OCI-LY7 (cell line): ENCODE measurements at regions not wholly inside any gene's neighbourhood (a gene's known extent, or its start where the extent isn't known, plus 50 kb on each side); places are given as distances from the start of the nearest gene placed in this dataset.
A peak's percentile ranks its signal among the peaks of the same experiment; 100 is the strongest.

Source experiments
- BruUV-seq: library from RNA; stranded (reverse); fragments of 400-500 nt; replicated peaks from 2 replicates; lab custom pipeline; 2021; lab: Mats Ljungman, UMichigan
- CTCF ChIA-PET: fragments of 300-600 bp; sonication (Branson Sonifier 250); formaldehyde crosslinking; loops from one replicate; lab custom pipeline; 2022; ENCODE audit warnings: antibody characterized with exemption; ENCODE audit not compliant: unreplicated experiment; lab: Charles Lee
- POLR2A ChIA-PET: fragments of 300-600 bp; sonication (Branson Sonifier 250); formaldehyde crosslinking; loops from one replicate; lab custom pipeline; 2022; ENCODE audit warnings: antibody characterized with exemption; lab: Charles Lee
- DNase-seq: peaks from one replicate; pipeline ENCODE4 v3.0.0-alpha.2; 2015; ENCODE audit warnings: low spot score
- H2AFZ ChIP-seq: fragments of 200-600 bp; sonication (generic), shearing (Covaris generic); 2 replicates; pipeline ENCODE4 v1.6.1; 2014; ENCODE audit warnings: mild to moderate bottlenecking, antibody characterized with exemption, low read length, moderate library complexity
- H3K27ac ChIP-seq: fragments of 200-600 bp; sonication (generic); 2 replicates; pipeline ENCODE4 v1.5.1; 2014; ENCODE audit warnings: mixed run types, low read depth, mild to moderate bottlenecking, moderate library complexity, low read length, inconsistent platforms; ENCODE audit not compliant: poor library complexity, severe bottlenecking
- H3K36me3 ChIP-seq: fragments of 200-600 bp; sonication (generic); 2 replicates; pipeline ENCODE4 v1.6.1; 2014; ENCODE audit warnings: mild to moderate bottlenecking, antibody characterized with exemption, low read length, moderate library complexity, mixed read lengths; ENCODE audit not compliant: insufficient read depth
- H3K4me1 ChIP-seq: fragments of 200-600 bp; sonication (generic); 2 replicates; pipeline ENCODE4 v1.5.1; 2014; ENCODE audit warnings: mild to moderate bottlenecking, low read length; ENCODE audit not compliant: insufficient read depth, poor library complexity, severe bottlenecking
- H3K4me2 ChIP-seq: fragments of 200-600 bp; sonication (generic); 2 replicates; pipeline ENCODE4 v1.6.1; 2014; ENCODE audit warnings: mild to moderate bottlenecking, low read length
- H3K4me3 ChIP-seq: fragments of 200-600 bp; sonication (generic); 2 replicates; pipeline ENCODE4 v1.5.1; 2014; ENCODE audit warnings: mild to moderate bottlenecking, low read depth, low read length; ENCODE audit not compliant: poor library complexity, severe bottlenecking
- H3K79me2 ChIP-seq: fragments of 200-600 bp; sonication (generic); 2 replicates; pipeline ENCODE4 v1.6.1; 2016; ENCODE audit warnings: low read depth, mild to moderate bottlenecking, low read length, moderate library complexity, mixed read lengths; ENCODE audit not compliant: insufficient read depth
- H3K9me2 ChIP-seq: fragments of 200-600 bp; sonication (generic); 2 replicates; pipeline ENCODE4 v1.6.1; 2016; ENCODE audit warnings: mild to moderate bottlenecking, low read length, mixed read lengths; ENCODE audit not compliant: insufficient read depth
- H3K9me3 ChIP-seq: fragments of 200-600 bp; sonication (generic); 2 replicates; pipeline ENCODE4 v1.6.1; 2014; ENCODE audit warnings: mild to moderate bottlenecking, mixed run types, low read length, mixed read lengths
- H4K20me1 ChIP-seq: fragments of 200-600 bp; sonication (generic); 2 replicates; pipeline ENCODE4 v1.6.1; 2014; ENCODE audit warnings: mild to moderate bottlenecking, antibody characterized with exemption, low read length, moderate library complexity, mixed read lengths; ENCODE audit not compliant: insufficient read depth
- CTCF ChIP-seq: fragments of 200-600 bp; sonication (generic); conservative IDR thresholded peaks from 2 replicates; pipeline ENCODE4 v1.5.1; 2014; ENCODE audit warnings: mild to moderate bottlenecking, antibody characterized with exemption, low read length, moderate library complexity, mixed read lengths
- EZH2phosphoT487 ChIP-seq: fragments of 200-600 bp; sonication (generic); IDR thresholded peaks from 2 replicates; pipeline ENCODE4 v1.6.1; 2018; ENCODE audit warnings: low read depth, borderline replicate concordance, mild to moderate bottlenecking, mixed run types, antibody characterized with exemption, low read length, moderate library complexity, mixed read lengths
- intact Hi-C: fragments of 100-400 bp; cut with micrococcal nuclease; formaldehyde crosslinking; loops from one replicate; pipeline ENCODE4 v1.10.0; 2022; ENCODE audit not compliant: unreplicated experiment

GRCh38 chr14:45664668-45665356, 411.8 kb upstream of the MIS18BP1 start:
- Histone ChIP-seq H3K4me3 (no peak overlapping the region), H3K9me3 (no peaks in the 10 kb centered on the region), H3K79me2 (no peaks in the 10 kb centered on the region), H3K27ac (no peak overlapping the region), H3K36me3 (no peaks in the 10 kb centered on the region), H3K9me2 (no peaks in the 10 kb centered on the region), H3K4me1 (no peaks in the 10 kb centered on the region), H3K4me2 (no peak overlapping the region), H4K20me1 (no peaks in the 10 kb centered on the region), H2AFZ (no peak overlapping the region)
- BruUV-seq = no TSS peak
- intact Hi-C loops = no loop called here
- CTCF ChIA-PET = no interaction called here
- peak; percentile 3 for DNase-seq
- POLR2A ChIA-PET = no interaction called here
- TF ChIP-seq EZH2phosphoT487 = no peak
- TF ChIP-seq CTCF = peak; percentile 61

GRCh38 chr14:45658917-45659299, 405.9 kb upstream of the MIS18BP1 start:
- no TSS peak for BruUV-seq
- no peak overlapping the region for H3K27ac ChIP-seq
- CTCF ChIA-PET = no interaction called here
- H3K9me2 ChIP-seq = no peaks in the 10 kb centered on the region
- TF ChIP-seq CTCF = no peak
- TF ChIP-seq EZH2phosphoT487 = no peak
- H3K4me1 ChIP-seq = no peaks in the 10 kb centered on the region
- H3K4me3 ChIP-seq = no peak overlapping the region
- intact Hi-C loops = no loop called here
- H3K36me3 ChIP-seq = no peaks in the 10 kb centered on the region
- H2AFZ ChIP-seq = no peak overlapping the region
- no peak overlapping the region for H3K4me2 ChIP-seq
- POLR2A ChIA-PET = interaction anchor here (1.2 kb wide), 1 partner anchor 10 kb away, joined by 3 read pairs; no protein-coding TSS in a partner anchor
- H3K9me3 ChIP-seq = no peaks in the 10 kb centered on the region
- DNase-seq = no peak
- H4K20me1 ChIP-seq = no peaks in the 10 kb centered on the region
- H3K79me2 ChIP-seq = no peaks in the 10 kb centered on the region

- Histone ChIP-seq H3K36me3 (no peaks in the 10 kb centered on the region), H2AFZ (no peak overlapping the region), H3K4me3 (no peak overlapping the region), H3K9me2 (no peaks in the 10 kb centered on the region), H3K27ac (no peak overlapping the region), H3K4me2 (no peak overlapping the region), H4K20me1 (no peaks in the 10 kb centered on the region), H3K79me2 (no peaks in the 10 kb centered on the region), H3K9me3 (no peaks in the 10 kb centered on the region), H3K4me1 (no peaks in the 10 kb centered on the region)
- TF ChIP-seq CTCF (no peak), EZH2phosphoT487 (no peak)
- ChIA-PET CTCF (no interaction called here), POLR2A (no interaction called here)
- no TSS peak for BruUV-seq
- DNase-seq = no peak
- intact Hi-C loops = no loop called here
Observed at GRCh38 chr14:45658226-45658916, 405.4 kb upstream of the MIS18BP1 start.
